ENCODE measurements at regions not wholly inside any gene's neighbourhood (a gene's known extent, or its start where the extent isn't known, plus 50 kb on each side); places are given as distances from the start of the nearest gene placed in this dataset.

DNA sequence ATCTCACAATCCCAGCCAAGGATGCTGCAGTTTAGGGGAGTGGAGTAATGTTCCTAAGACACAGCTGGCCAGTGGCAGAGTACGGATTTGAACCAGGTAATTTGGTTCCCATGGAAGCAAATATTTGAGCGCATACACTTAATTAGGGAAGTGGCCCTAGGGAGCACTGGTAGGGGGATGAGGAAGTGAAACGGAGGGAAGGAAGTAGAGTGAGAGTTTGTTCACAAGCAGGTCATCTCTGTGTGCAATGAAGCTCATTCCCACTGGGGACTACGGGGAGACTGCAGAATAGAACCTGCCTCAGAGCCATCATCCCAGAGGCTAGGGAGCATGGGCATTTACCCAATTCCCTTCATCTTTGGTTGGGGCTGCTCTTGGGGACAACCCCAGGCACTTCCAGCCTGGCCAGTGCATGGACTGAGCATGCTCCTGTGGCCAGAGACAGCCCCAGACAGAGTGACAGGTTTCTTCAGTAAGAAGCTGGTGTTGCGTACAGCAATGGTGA, 317.2 kb upstream of the PROK2 start:
- H3K9me2 ChIP-seq (replicated peaks; ENCODE audit: insufficient read depth), result no peaks in the 10 kb centered on the region
- peaks cover 33% of the 10 kb centered on the region for H3K27me3 ChIP-seq
- H3K4me3 ChIP-seq, result no peak overlapping the region
- DNase-seq (ENCODE audit: low spot score), result no peak
- no peak overlapping the region for H3K4me2 ChIP-seq
- 83% methylated on average over 5 of the region's 5 CpGs for WGBS (ENCODE audit: low lambda C conversion rate, missing lambda C conversion rate)
- no peaks in the 10 kb centered on the region for H3K36me3 ChIP-seq (replicated peaks; ENCODE audit: insufficient read depth, low read depth)
- H2AFZ ChIP-seq, result no peak overlapping the region
- TF ChIP-seq EZH2phosphoT487 (IDR thresholded peaks at IDR 0.05; ENCODE audit: low read depth, severe bottlenecking, unreplicated experiment), result no peak
- no peaks in the 10 kb centered on the region for H4K20me1 ChIP-seq (ENCODE audit: insufficient read depth, poor library complexity, severe bottlenecking)
- no peaks in the 10 kb centered on the region for H3K9me3 ChIP-seq (ENCODE audit: low read depth)
- H3K79me2 ChIP-seq, result no peaks in the 10 kb centered on the region
- peaks cover 16% of the 10 kb centered on the region for H3K4me1 ChIP-seq (ENCODE audit: insufficient read depth)
- H3K27ac ChIP-seq, result no peak overlapping the region

DNA sequence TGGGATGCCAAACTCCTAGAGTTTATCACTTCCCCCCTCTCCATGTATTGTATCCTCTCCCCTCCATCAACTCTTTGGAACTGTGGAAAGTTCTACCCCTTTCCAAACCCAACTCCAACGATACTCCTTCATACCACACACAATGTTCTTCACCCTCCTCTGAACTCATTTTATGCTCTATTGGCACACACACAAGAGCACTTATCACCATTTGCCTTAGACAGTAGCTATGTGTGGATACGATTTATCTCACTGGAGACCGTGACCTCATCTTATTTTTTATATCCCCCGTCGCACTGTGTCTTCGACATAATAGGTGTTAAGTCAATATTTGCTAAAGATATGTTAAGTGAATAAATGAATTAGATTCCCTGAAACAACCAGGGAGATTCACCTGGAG, 316.5 kb upstream of the PROK2 start:
- Histone ChIP-seq H3K9me3 (ENCODE audit: low read depth) (no peaks in the 10 kb centered on the region), H3K27ac (no peak overlapping the region), H4K20me1 (ENCODE audit: insufficient read depth, poor library complexity, severe bottlenecking) (no peaks in the 10 kb centered on the region), H3K36me3 (replicated peaks; ENCODE audit: insufficient read depth, low read depth) (no peaks in the 10 kb centered on the region), H3K4me3 (no peak overlapping the region), H3K4me2 (no peak overlapping the region), H3K9me2 (replicated peaks; ENCODE audit: insufficient read depth) (no peaks in the 10 kb centered on the region), H2AFZ (no peak overlapping the region), H3K79me2 (no peaks in the 10 kb centered on the region), H3K4me1 (ENCODE audit: insufficient read depth) (peaks cover 16% of the 10 kb centered on the region), H3K27me3 (peaks cover 33% of the 10 kb centered on the region)
- 66% methylated on average over 6 of the region's 6 CpGs for WGBS (ENCODE audit: low lambda C conversion rate, missing lambda C conversion rate)
- no peak for TF ChIP-seq EZH2 (IDR thresholded peaks at IDR 0.05; ENCODE audit: borderline replicate concordance)
- TF ChIP-seq, protein P1, sequence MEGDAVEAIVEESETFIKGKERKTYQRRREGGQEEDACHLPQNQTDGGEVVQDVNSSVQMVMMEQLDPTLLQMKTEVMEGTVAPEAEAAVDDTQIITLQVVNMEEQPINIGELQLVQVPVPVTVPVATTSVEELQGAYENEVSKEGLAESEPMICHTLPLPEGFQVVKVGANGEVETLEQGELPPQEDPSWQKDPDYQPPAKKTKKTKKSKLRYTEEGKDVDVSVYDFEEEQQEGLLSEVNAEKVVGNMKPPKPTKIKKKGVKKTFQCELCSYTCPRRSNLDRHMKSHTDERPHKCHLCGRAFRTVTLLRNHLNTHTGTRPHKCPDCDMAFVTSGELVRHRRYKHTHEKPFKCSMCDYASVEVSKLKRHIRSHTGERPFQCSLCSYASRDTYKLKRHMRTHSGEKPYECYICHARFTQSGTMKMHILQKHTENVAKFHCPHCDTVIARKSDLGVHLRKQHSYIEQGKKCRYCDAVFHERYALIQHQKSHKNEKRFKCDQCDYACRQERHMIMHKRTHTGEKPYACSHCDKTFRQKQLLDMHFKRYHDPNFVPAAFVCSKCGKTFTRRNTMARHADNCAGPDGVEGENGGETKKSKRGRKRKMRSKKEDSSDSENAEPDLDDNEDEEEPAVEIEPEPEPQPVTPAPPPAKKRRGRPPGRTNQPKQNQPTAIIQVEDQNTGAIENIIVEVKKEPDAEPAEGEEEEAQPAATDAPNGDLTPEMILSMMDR (IDR thresholded peaks at IDR 0.05; ENCODE audit: poor library complexity), result no peak
- no peak for TF ChIP-seq EZH2phosphoT487 (IDR thresholded peaks at IDR 0.05; ENCODE audit: low read depth, severe bottlenecking, unreplicated experiment)
- DNase-seq (ENCODE audit: low spot score), result no peak

DNA sequence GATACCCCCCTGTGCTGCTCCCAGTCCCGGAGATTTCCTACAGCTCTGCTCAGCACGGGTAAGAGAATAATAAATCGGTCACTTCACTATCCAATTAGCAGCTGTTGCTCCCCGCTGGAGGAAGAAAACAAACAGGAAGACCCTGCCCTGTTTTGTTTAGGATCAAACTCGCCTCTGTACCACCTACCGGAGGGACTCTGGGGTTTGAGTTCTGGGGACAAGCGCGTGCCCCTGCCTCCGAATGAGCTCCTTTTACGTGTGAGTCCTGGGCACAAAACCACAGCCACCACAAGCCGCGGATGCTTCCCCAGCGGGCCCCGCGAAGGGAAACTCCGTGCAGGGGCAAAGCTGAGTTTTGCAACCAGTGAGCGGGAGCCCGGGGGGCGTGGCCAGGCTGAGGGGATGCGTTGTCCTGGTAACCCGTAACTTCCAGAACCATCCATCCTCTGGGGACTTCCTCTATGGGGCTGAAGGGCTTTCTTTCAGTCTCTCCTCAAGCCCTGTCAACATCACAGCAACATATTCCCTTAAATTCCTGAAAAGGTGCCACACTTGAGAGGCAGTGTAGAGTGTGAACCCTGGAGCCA, 315.7 kb upstream of the PROK2 start:
- Histone ChIP-seq H3K9me3 (ENCODE audit: low read depth) (no peaks in the 10 kb centered on the region), H2AFZ (peak overlapping the region; percentile 65), H4K20me1 (ENCODE audit: insufficient read depth, poor library complexity, severe bottlenecking) (no peaks in the 10 kb centered on the region), H3K27me3 (peaks cover 33% of the 10 kb centered on the region), H3K9me2 (replicated peaks; ENCODE audit: insufficient read depth) (no peaks in the 10 kb centered on the region), H3K79me2 (no peaks in the 10 kb centered on the region), H3K4me2 (peak overlapping the region; percentile 76), H3K27ac (peak overlapping the region; percentile 25), H3K4me1 (ENCODE audit: insufficient read depth) (peaks cover 16% of the 10 kb centered on the region), H3K4me3 (peak overlapping the region; percentile 8), H3K36me3 (replicated peaks; ENCODE audit: insufficient read depth, low read depth) (no peaks in the 10 kb centered on the region)
- WGBS (ENCODE audit: low lambda C conversion rate, missing lambda C conversion rate), result 0% methylated on average over 21 of the region's 21 CpGs
- peak; percentile 91 for DNase-seq (ENCODE audit: low spot score)
- no peak for TF ChIP-seq EZH2phosphoT487 (IDR thresholded peaks at IDR 0.05; ENCODE audit: low read depth, severe bottlenecking, unreplicated experiment)
- TF ChIP-seq, protein P1 (IDR thresholded peaks at IDR 0.05; ENCODE audit: poor library complexity), result no peak
- TF ChIP-seq EZH2 (IDR thresholded peaks at IDR 0.05; ENCODE audit: borderline replicate concordance), result no peak

DNA sequence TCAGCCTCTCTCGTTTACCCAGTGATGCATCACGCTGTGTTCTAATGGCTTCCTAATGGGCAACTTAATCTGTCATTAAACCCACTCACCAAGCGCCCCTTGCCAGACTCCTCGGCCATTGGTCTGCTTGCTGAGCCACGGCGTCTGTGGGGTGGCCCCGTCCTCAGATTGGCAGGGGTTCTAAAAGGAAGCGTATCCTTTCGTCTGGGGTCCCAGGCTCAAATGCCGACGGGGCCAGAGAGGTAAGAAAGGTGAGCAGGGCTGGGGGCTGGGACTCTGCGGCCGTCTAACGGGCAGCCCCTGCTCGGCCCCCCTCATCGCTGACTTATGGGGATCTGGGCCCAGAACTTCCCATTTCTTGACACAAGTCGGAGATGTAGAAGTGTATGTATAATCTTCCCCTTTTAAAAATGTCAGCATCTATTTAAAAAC, 315.1 kb upstream of the PROK2 start:
- peak overlapping the region; percentile 25 for H3K27ac ChIP-seq
- no peaks in the 10 kb centered on the region for H4K20me1 ChIP-seq (ENCODE audit: insufficient read depth, poor library complexity, severe bottlenecking)
- no peaks in the 10 kb centered on the region for H3K9me2 ChIP-seq (replicated peaks; ENCODE audit: insufficient read depth)
- no peaks in the 10 kb centered on the region for H3K79me2 ChIP-seq
- H3K4me1 ChIP-seq (ENCODE audit: insufficient read depth), result peaks cover 16% of the 10 kb centered on the region
- H3K4me2 ChIP-seq, result peak overlapping the region; percentile 76
- peaks cover 33% of the 10 kb centered on the region for H3K27me3 ChIP-seq
- WGBS (ENCODE audit: low lambda C conversion rate, missing lambda C conversion rate), result 8% methylated on average over 17 of the region's 17 CpGs
- H3K9me3 ChIP-seq (ENCODE audit: low read depth), result no peaks in the 10 kb centered on the region
- no peak for DNase-seq (ENCODE audit: low spot score)
- peak overlapping the region; percentile 8 for H3K4me3 ChIP-seq
- H3K36me3 ChIP-seq (replicated peaks; ENCODE audit: insufficient read depth, low read depth), result no peaks in the 10 kb centered on the region
- peak overlapping the region; percentile 65 for H2AFZ ChIP-seq
- TF ChIP-seq EZH2phosphoT487 (IDR thresholded peaks at IDR 0.05; ENCODE audit: low read depth, severe bottlenecking, unreplicated experiment), result no peak
- TF ChIP-seq EZH2 (IDR thresholded peaks at IDR 0.05; ENCODE audit: borderline replicate concordance), result no peak
- TF ChIP-seq, protein P1 (IDR thresholded peaks at IDR 0.05; ENCODE audit: poor library complexity), result no peak

Data from hepatocyte (in vitro differentiated cells).